GM12878 (cell line): ENCODE measurements at regions not wholly inside any gene's neighbourhood (a gene's known extent, or its start where the extent isn't known, plus 50 kb on each side); places are given as distances from the start of the nearest gene placed in this dataset.

ENCODE experiments used
- ATAC-seq: fragments of 200-7000 bp; cut with Tn5 transposase; 3 replicates; pipeline ENCODE4 v1.9.1; 2020; ENCODE audit warnings: mild to moderate bottlenecking, moderate library complexity
- BruUV-seq: library from RNA; stranded (reverse); fragments of 400-500 nt; replicated peaks from 2 replicates; lab custom pipeline; 2021; lab: Mats Ljungman, UMichigan
- CTCF ChIA-PET: fragments of 300-600 bp; sonication (Branson Sonifier 250); formaldehyde crosslinking; extraction: SDS; loops from one replicate; lab custom pipeline; 2021; ENCODE audit warnings: inconsistent platforms; lab: Yijun Ruan, JAX
- POLR2A ChIA-PET: fragments of 350-600 bp; formaldehyde crosslinking; extraction: SDS; loops from one replicate; lab custom pipeline; 2021; ENCODE audit warnings: inconsistent platforms; lab: Charles Lee
- RAD21 ChIA-PET: fragments of 300-600 bp; sonication (Branson Sonifier 250); formaldehyde crosslinking; loops from one replicate; lab custom pipeline; 2023; ENCODE audit warnings: antibody characterized with exemption; ENCODE audit not compliant: unreplicated experiment; lab: Charles Lee
- SMC1A ChIA-PET: fragments of 300-600 bp; sonication (Branson Sonifier 250); formaldehyde crosslinking; loops from one replicate; lab custom pipeline; 2023; ENCODE audit not compliant: unreplicated experiment, uncharacterized antibody; lab: Charles Lee
- DNase-seq: peaks from one replicate; pipeline ENCODE4 v3.0.0-alpha.2; 2011; ENCODE audit warnings: low read depth, low spot score
- FAIRE-seq: peaks from 3 replicates; lab custom pipeline; 2011; peaks lifted over from hg19 to GRCh38; lab: Jason Lieb, UNC
- H2AFZ ChIP-seq: 2 replicates; pipeline ENCODE4 v1.6.0; 2011; ENCODE audit warnings: low read depth, low read length, control low read depth; ENCODE audit not compliant: control insufficient read depth
- H3K27ac ChIP-seq: 2 replicates; pipeline ENCODE4 v1.5.1; 2011; ENCODE audit warnings: control low read depth; ENCODE audit not compliant: control insufficient read depth, insufficient read depth
- H3K27me3 ChIP-seq, 2 experiments: replicated peaks in 1 of 2; 2 replicates each; pipeline versions ENCODE4 v1.6.0 to v1.6.1; 2011; ENCODE audit warnings: low read length in 1 of 2; ENCODE audit not compliant: control insufficient read depth in 2 of 2, insufficient read depth in 2 of 2
- H3K36me3 ChIP-seq, 2 experiments: 2 replicates each; pipeline ENCODE4 v1.5.1; 2011; ENCODE audit warnings: low read length in 1 of 2; ENCODE audit not compliant: control insufficient read depth in 2 of 2, insufficient read depth in 2 of 2
- H3K4me1 ChIP-seq: 2 replicates; pipeline ENCODE4 v1.6.1; 2011; ENCODE audit warnings: mild to moderate bottlenecking, low read length, moderate library complexity, mixed read lengths; ENCODE audit not compliant: control insufficient read depth, insufficient read depth
- H3K4me2 ChIP-seq: 2 replicates; pipeline ENCODE4 v1.6.0; 2011; ENCODE audit warnings: control low read depth; ENCODE audit not compliant: control insufficient read depth, insufficient read depth
- H3K4me3 ChIP-seq: fragments of 200-600 bp; sonication (generic); 2 replicates; pipeline ENCODE4 v1.5.1; 2016
- H3K79me2 ChIP-seq: 2 replicates; pipeline ENCODE4 v1.6.0; 2011; ENCODE audit warnings: low read length; ENCODE audit not compliant: control insufficient read depth, insufficient read depth
- H3K9ac ChIP-seq: 2 replicates; pipeline ENCODE4 v1.8.0; 2011; ENCODE audit warnings: low read length, control low read depth, mixed read lengths; ENCODE audit not compliant: control insufficient read depth, insufficient read depth
- H3K9me3 ChIP-seq: replicated peaks from 3 replicates; pipeline ENCODE4 v1.5.1; 2011; ENCODE audit warnings: mild to moderate bottlenecking, low read length; ENCODE audit not compliant: control insufficient read depth, insufficient read depth
- H4K20me1 ChIP-seq: 2 replicates; pipeline ENCODE4 v1.6.0; 2011; ENCODE audit not compliant: control insufficient read depth, insufficient read depth
- EZH2 ChIP-seq: IDR thresholded peaks from 2 replicates; pipeline ENCODE4 v1.6.1; 2012; ENCODE audit warnings: low read depth, mild to moderate bottlenecking, control low read depth, inconsistent platforms, low read length, borderline replicate concordance; ENCODE audit not compliant: control insufficient read depth
- FOXM1 ChIP-seq: IDR thresholded peaks from 2 replicates; pipeline ENCODE4 v1.6.1; 2012; ENCODE audit warnings: low read depth, mild to moderate bottlenecking, inconsistent platforms, low read length, moderate library complexity
- IKZF1 ChIP-seq: fragments of 450-650 bp; conservative IDR thresholded peaks from 2 replicates; pipeline ENCODE4 v1.6.1; 2017; ENCODE audit warnings: antibody characterized with exemption, mild to moderate bottlenecking
- NFYB ChIP-seq: IDR thresholded peaks from 2 replicates; pipeline ENCODE4 v1.6.1; 2011; ENCODE audit warnings: low read depth, mild to moderate bottlenecking, low read length, improper control_type of control experiment, moderate library complexity; ENCODE audit not compliant: insufficient read depth
- PML ChIP-seq: IDR thresholded peaks from 2 replicates; pipeline ENCODE4 v1.6.1; 2012; ENCODE audit warnings: low read length, inconsistent platforms
- POLR2AphosphoS5 ChIP-seq: IDR thresholded peaks from 2 replicates; pipeline ENCODE4 v1.6.1; 2011; ENCODE audit warnings: mild to moderate bottlenecking, low read length, inconsistent platforms
- RAD51 ChIP-seq: fragments of 450-650 bp; IDR thresholded peaks from 2 replicates; pipeline ENCODE4 v1.6.1; 2016; ENCODE audit warnings: moderate library complexity, mild to moderate bottlenecking, inconsistent platforms
- SPI1 ChIP-seq: IDR thresholded peaks from 2 replicates; pipeline ENCODE4 v1.6.1; 2011; ENCODE audit warnings: low read depth, mild to moderate bottlenecking, low read length, moderate library complexity, borderline replicate concordance; ENCODE audit not compliant: insufficient read depth
- ZNF217 ChIP-seq: fragments of 450-650 bp; IDR thresholded peaks from 2 replicates; pipeline ENCODE4 v1.6.1; 2017; ENCODE audit warnings: antibody characterized with exemption, mild to moderate bottlenecking
- WGBS: methylation state at CpG from one replicate; pipeline ENCODE4 v1.1.6; 2016; ENCODE audit warnings: low lambda C conversion rate; ENCODE audit not compliant: insufficient replicate concordance, insufficient coverage; ENCODE audit errors: missing lambda C conversion rate; 5-methylcytosine and 5-hydroxymethylcytosine counted together
- in situ Hi-C: fragments of 300-500 bp; cut with MboI; formaldehyde crosslinking; loops from 9 replicates; pipeline ENCODE4 v1.14.3; 2018; ENCODE audit warnings: mixed read lengths
- intact Hi-C: fragments of 100-400 bp; cut with micrococcal nuclease; formaldehyde crosslinking; loops from one replicate; pipeline ENCODE4 v1.14.2; 2022; ENCODE audit not compliant: unreplicated experiment
- TF ChIP-seq, protein P1 (sequence below): IDR thresholded peaks from 2 replicates; pipeline ENCODE4 v1.6.1; 2012; ENCODE audit warnings: improper control_type of control experiment, low read depth, low read length; ENCODE audit not compliant: insufficient replicate concordance
- TF ChIP-seq, protein P2 (sequence below): IDR thresholded peaks from 2 replicates; pipeline ENCODE4 v1.6.1; 2011; ENCODE audit warnings: low read depth, mild to moderate bottlenecking, low read length, moderate library complexity, borderline replicate concordance; ENCODE audit errors: extremely low read depth
- TF ChIP-seq, protein P3 (sequence below): IDR thresholded peaks from 2 replicates; pipeline ENCODE4 v1.6.1; 2011; ENCODE audit warnings: low read depth, low read length, improper control_type of control experiment, borderline replicate concordance

- H3K36me3 ChIP-seq = no peaks in the 10 kb centered on the region
- no peaks in the 10 kb centered on the region for H3K4me1 ChIP-seq
- no peaks in the 10 kb centered on the region for H4K20me1 ChIP-seq
- H3K27me3 ChIP-seq = no peaks in the 10 kb centered on the region
- ChIA-PET SMC1A (no interaction called here), RAD21 (no interaction called here), CTCF (no interaction called here), POLR2A (no interaction called here)
- TF ChIP-seq, protein P1, sequence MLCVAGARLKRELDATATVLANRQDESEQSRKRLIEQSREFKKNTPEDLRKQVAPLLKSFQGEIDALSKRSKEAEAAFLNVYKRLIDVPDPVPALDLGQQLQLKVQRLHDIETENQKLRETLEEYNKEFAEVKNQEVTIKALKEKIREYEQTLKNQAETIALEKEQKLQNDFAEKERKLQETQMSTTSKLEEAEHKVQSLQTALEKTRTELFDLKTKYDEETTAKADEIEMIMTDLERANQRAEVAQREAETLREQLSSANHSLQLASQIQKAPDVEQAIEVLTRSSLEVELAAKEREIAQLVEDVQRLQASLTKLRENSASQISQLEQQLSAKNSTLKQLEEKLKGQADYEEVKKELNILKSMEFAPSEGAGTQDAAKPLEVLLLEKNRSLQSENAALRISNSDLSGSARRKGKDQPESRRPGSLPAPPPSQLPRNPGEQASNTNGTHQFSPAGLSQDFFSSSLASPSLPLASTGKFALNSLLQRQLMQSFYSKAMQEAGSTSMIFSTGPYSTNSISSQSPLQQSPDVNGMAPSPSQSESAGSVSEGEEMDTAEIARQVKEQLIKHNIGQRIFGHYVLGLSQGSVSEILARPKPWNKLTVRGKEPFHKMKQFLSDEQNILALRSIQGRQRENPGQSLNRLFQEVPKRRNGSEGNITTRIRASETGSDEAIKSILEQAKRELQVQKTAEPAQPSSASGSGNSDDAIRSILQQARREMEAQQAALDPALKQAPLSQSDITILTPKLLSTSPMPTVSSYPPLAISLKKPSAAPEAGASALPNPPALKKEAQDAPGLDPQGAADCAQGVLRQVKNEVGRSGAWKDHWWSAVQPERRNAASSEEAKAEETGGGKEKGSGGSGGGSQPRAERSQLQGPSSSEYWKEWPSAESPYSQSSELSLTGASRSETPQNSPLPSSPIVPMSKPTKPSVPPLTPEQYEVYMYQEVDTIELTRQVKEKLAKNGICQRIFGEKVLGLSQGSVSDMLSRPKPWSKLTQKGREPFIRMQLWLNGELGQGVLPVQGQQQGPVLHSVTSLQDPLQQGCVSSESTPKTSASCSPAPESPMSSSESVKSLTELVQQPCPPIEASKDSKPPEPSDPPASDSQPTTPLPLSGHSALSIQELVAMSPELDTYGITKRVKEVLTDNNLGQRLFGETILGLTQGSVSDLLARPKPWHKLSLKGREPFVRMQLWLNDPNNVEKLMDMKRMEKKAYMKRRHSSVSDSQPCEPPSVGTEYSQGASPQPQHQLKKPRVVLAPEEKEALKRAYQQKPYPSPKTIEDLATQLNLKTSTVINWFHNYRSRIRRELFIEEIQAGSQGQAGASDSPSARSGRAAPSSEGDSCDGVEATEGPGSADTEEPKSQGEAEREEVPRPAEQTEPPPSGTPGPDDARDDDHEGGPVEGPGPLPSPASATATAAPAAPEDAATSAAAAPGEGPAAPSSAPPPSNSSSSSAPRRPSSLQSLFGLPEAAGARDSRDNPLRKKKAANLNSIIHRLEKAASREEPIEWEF = no peak
- TF ChIP-seq ZNF217 = no peak
- no peak for TF ChIP-seq POLR2AphosphoS5
- TF ChIP-seq, protein P2, sequence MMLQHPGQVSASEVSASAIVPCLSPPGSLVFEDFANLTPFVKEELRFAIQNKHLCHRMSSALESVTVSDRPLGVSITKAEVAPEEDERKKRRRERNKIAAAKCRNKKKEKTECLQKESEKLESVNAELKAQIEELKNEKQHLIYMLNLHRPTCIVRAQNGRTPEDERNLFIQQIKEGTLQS = no peak
- no peak for TF ChIP-seq PML
- TF ChIP-seq RAD51 = no peak
- no peak for TF ChIP-seq FOXM1
- TF ChIP-seq SPI1 = no peak
- TF ChIP-seq NFYB = no peak
- TF ChIP-seq IKZF1 = no peak
- TF ChIP-seq, protein P3, sequence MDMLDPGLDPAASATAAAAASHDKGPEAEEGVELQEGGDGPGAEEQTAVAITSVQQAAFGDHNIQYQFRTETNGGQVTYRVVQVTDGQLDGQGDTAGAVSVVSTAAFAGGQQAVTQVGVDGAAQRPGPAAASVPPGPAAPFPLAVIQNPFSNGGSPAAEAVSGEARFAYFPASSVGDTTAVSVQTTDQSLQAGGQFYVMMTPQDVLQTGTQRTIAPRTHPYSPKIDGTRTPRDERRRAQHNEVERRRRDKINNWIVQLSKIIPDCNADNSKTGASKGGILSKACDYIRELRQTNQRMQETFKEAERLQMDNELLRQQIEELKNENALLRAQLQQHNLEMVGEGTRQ = no peak
- TF ChIP-seq EZH2 = no peak
- no peaks in the 10 kb centered on the region; the same call in 2 of the 3 replicates for H3K9me3 ChIP-seq
- FAIRE-seq = no peak
- in situ Hi-C loops = no loop called here
- no peak for DNase-seq
- no peak overlapping the region for H2AFZ ChIP-seq
- no peak overlapping the region for H3K9ac ChIP-seq
- H3K4me2 ChIP-seq = no peak overlapping the region
- no peak overlapping the region for H3K27ac ChIP-seq
- no peak overlapping the region for H3K4me3 ChIP-seq
- no peak for ATAC-seq
- no peaks in the 10 kb centered on the region for H3K79me2 ChIP-seq
- intact Hi-C loops = no loop called here
- WGBS = 60% methylated on average over 3 of the region's 3 CpGs
- BruUV-seq = no TSS peak
Measured at GRCh38 chr2:77910136-77910535, 388.0 kb upstream of the LRRTM4 start.
